T-helper 9 cell (primary cell): ENCODE measurements at regions not wholly inside any gene's neighbourhood (a gene's known extent, or its start where the extent isn't known, plus 50 kb on each side); places are given as distances from the start of the nearest gene placed in this dataset.

Source experiments
- DNase-seq: peaks from one replicate; pipeline ENCODE4 v3.0.0-alpha.2; 2020

GRCh38 chr12:13839365-13840336 is 141.8 kb downstream of the GRIN2B start:
- DNase-seq, result no peak

- DNase-seq, result no peak
Measured at GRCh38 chr12:13836099-13836498, 145.3 kb downstream of the GRIN2B start.

GRCh38 chr12:13835652-13836051 is 145.8 kb downstream of the GRIN2B start:
- no peak for DNase-seq

- no peak for DNase-seq
Measured at GRCh38 chr12:13834241-13834640, 147.2 kb downstream of the GRIN2B start.

GRCh38 chr12:13817131-13817530 is 164.3 kb downstream of the GRIN2B start:
- no peak for DNase-seq

GRCh38 chr12:13816394-13816793 is 165.0 kb downstream of the GRIN2B start:
- DNase-seq, result no peak

- DNase-seq, result no peak
Measured at GRCh38 chr12:13812168-13812567, 169.2 kb downstream of the GRIN2B start.

GRCh38 chr12:13811061-13811460 is 170.3 kb downstream of the GRIN2B start:
- DNase-seq, result no peak

- DNase-seq, result no peak
Measured at GRCh38 chr12:13805041-13805440, 176.4 kb downstream of the GRIN2B start.

- DNase-seq, result no peak
Measured at GRCh38 chr12:13801543-13801942, 179.9 kb downstream of the GRIN2B start.

- no peak for DNase-seq
Measured at GRCh38 chr12:13799574-13799973, 181.8 kb downstream of the GRIN2B start.

GRCh38 chr12:13798162-13798561 is 183.2 kb downstream of the GRIN2B start:
- DNase-seq, result no peak

- DNase-seq, result no peak
Measured at GRCh38 chr12:13794706-13795105, 186.7 kb downstream of the GRIN2B start.

- no peak for DNase-seq
Measured at GRCh38 chr12:13790317-13790716, 191.1 kb downstream of the GRIN2B start.

GRCh38 chr12:13788626-13789025 is 192.8 kb downstream of the GRIN2B start:
- no peak for DNase-seq

GRCh38 chr12:13786646-13787045 is 194.8 kb downstream of the GRIN2B start:
- no peak for DNase-seq

GRCh38 chr12:13784504-13784903 is 196.9 kb downstream of the GRIN2B start:
- no peak for DNase-seq

- no peak for DNase-seq
Measured at GRCh38 chr12:13780453-13780852, 200.9 kb downstream of the GRIN2B start.

- DNase-seq, result no peak
Measured at GRCh38 chr12:13777374-13777773, 204.0 kb downstream of the GRIN2B start.

- DNase-seq, result no peak
Measured at GRCh38 chr12:13772264-13772663, 209.1 kb downstream of the GRIN2B start.

- no peak for DNase-seq
Measured at GRCh38 chr12:13770576-13770975, 210.8 kb downstream of the GRIN2B start.

- no peak for DNase-seq
Measured at GRCh38 chr12:13769966-13770365, 211.4 kb downstream of the GRIN2B start.

GRCh38 chr12:13769273-13769672 is 212.1 kb downstream of the GRIN2B start:
- no peak for DNase-seq

GRCh38 chr12:13764748-13765147 is 216.7 kb downstream of the GRIN2B start:
- no peak for DNase-seq

- DNase-seq, result no peak
Measured at GRCh38 chr12:13749389-13749788, 232.0 kb downstream of the GRIN2B start.
